HG03442 (cell line): ENCODE measurements at regions not wholly inside any gene's neighbourhood (a gene's known extent, or its start where the extent isn't known, plus 50 kb on each side); places are given as distances from the start of the nearest gene placed in this dataset.
A peak's percentile ranks its signal among the peaks of the same experiment; 100 is the strongest.

Experiments used
- ATAC-seq: cut with Tn5 transposase; IDR thresholded peaks from one replicate; pipeline ENCODE4 v1.9.1; 2021; ENCODE audit warnings: mild to moderate bottlenecking, moderate library complexity; ENCODE audit not compliant: unreplicated experiment

DNA sequence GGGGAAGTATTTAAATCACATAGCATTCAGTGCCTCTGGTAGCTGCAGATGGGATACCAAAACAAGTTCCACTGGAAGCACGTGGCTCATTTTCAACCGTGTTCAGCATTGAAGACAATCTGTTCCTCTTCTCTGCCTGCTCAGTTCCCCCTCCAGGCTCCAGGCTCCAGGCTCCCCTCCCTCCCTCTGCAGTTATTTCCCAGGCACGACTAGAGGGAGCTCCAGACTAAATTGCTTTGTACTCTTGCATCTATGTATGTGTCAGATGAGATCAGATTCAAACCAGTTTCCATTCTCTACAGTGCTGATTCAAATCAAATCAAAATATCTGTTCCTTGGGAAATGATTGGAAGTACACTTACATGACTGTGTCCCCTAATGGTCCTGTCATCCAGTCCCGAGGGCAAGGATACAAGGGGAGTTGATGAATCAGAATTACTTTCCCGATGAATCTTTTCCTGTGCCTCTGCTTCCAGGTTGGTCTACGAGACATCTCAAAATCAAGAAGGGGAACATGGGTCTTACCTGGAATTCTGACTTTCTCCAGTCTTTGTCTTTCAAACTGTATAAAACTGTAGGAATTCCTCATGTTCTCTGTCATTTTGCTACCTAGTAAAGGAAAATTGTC is 600.5 kb downstream of the EDEM1 start:
- ATAC-seq, result no peak

DNA sequence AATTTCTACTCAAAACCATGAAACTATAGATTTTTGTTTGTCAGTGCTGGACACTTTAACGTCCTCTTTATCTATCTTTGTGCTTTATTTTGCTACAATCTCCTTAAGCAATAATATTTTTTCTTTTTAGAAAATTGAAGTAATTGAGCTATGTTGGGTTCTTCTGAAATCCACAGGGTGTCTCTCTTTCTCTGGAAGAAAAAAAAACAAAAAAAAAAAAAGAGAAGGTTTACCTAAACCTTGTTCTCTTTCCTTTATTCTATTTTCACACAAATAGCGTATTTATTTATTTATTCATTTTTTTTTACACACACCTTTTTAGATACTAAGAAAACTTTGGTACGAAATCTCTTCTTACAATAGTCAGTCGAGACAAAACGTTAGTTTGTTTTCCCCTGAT is 601.0 kb downstream of the EDEM1 start:
- no peak for ATAC-seq

- no peak for ATAC-seq
Measured at GRCh38 chr3:5791558-5791957, 604.1 kb downstream of the EDEM1 start.

GRCh38 chr3:5796541-5796940 is 609.0 kb downstream of the EDEM1 start:
- ATAC-seq, result no peak

GRCh38 chr3:5798809-5799208 is 611.3 kb downstream of the EDEM1 start:
- no peak for ATAC-seq

DNA sequence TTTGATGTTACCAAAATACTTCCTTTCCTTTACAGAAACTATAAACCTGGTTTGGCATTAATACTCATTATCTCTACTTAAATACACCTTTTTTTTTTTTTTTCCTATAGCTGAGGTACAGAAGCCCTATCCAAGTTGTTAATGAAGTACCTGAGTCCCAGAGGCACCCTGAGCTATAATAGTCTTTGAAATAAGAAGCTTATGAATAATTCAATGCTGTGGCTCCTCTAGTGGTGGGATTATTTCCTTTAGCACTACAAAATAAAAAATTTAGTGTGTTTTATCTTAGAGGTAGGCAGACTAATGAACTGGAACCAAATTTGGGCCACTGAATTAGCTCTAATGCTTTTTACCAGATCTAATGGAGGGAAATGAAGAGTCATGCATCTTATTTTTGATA is 611.9 kb downstream of the EDEM1 start:
- ATAC-seq, result no peak

DNA sequence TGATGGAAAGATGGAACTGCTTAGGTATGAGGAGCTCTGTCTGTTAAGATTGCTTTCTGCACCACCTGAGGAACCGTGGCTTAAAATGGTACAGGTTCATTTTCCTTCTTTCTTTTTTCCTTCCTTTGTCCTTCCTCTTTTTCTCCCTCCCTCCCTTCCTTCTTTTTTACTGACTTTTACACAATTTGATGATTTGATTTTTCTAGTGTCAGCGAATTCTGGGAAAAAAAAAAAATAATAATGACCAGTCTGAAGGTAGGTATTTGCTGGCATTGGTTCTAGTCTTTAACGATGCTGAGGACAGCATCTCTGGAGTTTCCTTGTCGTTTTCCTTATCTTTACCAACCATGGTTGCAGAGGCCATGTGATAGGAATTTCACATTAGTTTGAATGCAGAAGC is 613.5 kb downstream of the EDEM1 start:
- ATAC-seq, result no peak

- ATAC-seq, result peak; percentile 45
Measured at GRCh38 chr3:5806192-5806591, 618.7 kb downstream of the EDEM1 start.

- no peak for ATAC-seq
Measured at GRCh38 chr3:5809586-5810246, 622.2 kb downstream of the EDEM1 start.

- ATAC-seq, result no peak
Measured at GRCh38 chr3:5811016-5811415, 623.5 kb downstream of the EDEM1 start.

GRCh38 chr3:5813521-5813920 is 626.0 kb downstream of the EDEM1 start:
- ATAC-seq, result no peak

DNA sequence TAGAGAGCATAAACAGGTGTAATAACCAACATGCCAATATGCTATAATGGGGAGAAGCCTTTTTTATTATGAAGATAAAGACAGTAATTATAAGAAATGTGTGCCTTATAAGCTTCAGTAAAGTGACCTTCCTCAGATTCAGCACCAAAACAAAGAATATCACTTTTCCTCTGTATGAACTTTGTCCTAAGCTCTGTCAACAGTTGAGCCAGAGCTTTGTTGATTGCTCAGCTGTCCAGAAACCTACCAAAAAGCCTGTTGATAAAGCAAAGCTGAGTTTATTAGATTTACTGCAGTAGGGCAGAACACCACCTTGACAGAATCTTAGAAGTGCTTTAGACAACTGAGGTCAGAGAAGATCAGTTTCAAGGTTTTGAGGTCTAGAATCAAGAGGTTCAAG is 635.3 kb downstream of the EDEM1 start:
- ATAC-seq, result no peak

DNA sequence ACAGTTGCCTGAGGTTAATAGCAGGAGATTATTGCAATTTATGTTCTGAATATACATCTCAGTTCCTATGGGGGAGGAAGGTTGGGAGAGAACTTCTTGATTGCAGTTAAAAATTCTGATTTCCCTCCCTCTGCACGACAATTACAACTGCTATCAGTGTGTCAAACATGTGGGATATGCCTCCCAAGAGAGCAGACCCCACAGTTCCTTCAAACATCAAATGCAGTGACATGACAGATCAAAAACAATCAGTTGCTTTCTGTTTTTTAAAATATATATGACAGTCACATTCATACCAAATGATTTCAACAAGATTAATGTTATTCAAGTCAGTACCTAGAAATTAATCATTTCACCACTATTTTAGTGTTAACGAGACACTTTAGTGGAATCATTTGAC is 639.0 kb downstream of the EDEM1 start:
- no peak for ATAC-seq

GRCh38 chr3:5828251-5828650 is 640.7 kb downstream of the EDEM1 start:
- no peak for ATAC-seq

DNA sequence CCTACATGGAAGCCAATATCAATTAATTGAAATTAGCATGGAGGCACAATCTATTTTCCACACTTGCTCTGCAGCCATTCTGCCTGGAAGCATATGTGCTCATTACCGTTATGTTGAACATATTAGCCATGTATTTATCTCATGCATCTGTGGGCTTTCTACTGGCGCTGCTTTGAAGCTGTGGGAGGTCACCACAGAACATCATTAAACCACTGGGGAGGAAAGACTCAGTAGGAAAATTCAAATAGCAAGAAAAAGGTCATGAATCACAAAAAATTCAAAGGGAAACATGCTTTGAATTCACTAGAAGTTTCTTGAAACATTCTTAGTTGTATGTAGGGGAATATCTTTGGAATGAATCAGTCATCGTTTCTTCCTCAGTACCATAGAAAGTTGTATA is 652.5 kb downstream of the EDEM1 start:
- ATAC-seq, result no peak

DNA sequence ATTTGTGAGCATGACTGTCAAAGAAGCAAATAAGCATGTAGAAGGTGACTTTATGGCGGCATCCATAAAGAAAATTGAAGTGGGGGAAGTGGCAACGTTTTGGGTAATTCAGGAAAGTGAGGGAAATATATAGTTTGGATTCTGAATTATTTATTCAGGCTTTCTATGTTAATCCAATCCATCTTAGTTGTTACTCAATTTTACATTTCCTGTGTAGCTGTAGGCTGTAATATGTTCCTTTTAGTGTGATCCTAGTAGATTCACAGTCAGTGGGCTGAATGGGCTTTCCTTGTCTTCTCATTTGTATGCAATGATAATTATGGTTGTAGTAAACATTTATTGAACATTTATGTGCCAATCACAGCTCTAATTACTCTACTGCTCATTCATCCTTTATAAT is 654.1 kb downstream of the EDEM1 start:
- no peak for ATAC-seq

DNA sequence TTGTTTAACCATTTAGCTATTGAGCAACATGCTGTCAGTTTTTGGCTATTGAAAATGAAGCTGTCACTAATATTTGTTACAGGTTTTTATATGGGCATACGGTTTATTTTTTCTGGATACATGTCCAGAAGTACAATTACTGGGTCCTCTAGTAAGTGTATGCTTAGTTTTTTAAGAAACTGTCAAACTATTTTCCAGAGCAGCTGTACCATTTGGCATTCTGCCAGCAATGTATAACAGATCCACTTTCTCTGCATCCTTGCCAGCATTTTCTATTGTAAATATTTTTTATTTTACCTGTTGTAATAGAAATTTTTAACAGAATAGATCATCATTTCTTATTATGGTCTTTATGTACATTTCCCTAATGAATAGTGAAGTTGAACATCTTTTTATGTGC is 658.8 kb downstream of the EDEM1 start:
- no peak for ATAC-seq

- ATAC-seq, result no peak
Measured at GRCh38 chr3:5861151-5861550, 673.6 kb downstream of the EDEM1 start.

DNA sequence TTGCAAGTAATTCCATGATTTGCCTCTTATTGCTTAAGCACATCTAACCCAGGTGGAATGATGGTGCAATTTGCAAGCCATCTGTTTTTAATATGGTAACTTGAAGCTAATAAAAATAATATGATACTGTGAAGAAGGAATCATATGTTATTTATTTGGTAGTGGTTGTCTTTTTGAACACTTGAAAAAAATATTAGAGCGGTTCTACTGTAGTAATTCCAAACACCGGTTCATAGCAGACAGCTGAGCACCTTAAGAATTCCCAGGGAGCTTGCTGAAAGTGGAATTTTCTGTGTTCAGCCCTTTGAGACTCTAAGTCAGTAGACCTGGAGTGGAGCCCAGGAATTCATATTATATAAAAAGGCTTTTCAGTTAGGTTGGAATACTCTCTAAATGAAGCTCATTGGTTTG is 687.4 kb downstream of the EDEM1 start:
- no peak for ATAC-seq

- no peak for ATAC-seq
Measured at GRCh38 chr3:5888851-5889250, 701.3 kb downstream of the EDEM1 start.

DNA sequence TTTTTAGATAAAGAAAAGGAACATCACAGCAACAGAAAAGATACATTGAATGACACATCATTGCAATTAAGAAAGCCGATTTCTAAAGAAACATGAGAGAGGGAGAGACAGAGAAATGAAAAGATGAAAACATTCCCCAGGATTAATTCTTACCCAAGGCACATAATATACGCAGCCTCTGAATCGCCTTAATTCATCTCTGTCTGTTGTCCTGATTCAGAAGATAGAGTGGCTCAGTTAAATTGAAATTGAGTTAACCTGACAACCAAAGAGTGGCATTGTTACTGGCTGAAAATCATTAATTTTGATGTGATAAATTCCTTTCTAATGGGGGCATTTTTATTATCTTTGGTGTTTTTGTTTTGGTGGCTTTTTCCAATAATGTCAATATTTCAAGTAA is 701.9 kb downstream of the EDEM1 start:
- ATAC-seq, result no peak

DNA sequence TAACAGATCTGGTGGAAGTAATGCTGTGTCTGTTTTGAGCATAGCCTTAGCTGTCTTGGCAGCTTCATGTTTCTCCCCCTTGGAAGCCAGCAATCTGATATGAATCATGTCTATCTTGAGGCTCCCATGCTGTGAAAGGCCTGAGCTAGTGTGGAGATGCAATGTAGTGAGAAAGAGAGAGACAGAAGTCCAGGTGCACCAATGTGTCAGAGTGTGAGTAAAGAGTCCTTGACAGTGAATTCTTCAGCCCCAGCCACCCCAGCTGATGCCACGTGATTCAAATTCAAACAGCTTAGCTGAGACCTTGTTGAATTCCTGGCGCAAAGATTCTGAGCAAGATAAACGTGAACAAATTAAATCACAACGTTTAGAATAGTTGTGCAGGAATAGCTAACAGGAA is 704.2 kb downstream of the EDEM1 start:
- ATAC-seq, result no peak

DNA sequence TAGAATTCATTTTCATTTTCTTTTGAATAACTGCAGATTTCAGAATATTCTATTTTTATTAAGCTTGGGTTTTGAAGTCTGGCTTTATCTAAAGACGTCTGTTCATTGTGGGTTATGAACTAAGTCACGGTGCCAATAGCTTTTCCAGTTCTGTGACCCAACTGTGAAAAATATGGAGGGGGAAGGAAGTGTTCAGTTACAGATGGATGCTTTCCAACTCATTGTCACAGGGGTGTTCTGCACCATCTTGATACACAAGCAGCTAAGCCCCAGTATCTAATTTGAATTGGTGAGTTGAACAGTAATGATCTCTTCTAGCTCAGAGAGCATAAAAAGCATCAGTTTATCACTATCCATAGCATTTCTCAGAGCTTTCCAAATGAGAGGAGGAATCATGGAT is 710.6 kb downstream of the EDEM1 start:
- ATAC-seq, result no peak
